GM21619 (cell line): ENCODE measurements at regions not wholly inside any gene's neighbourhood (a gene's known extent, or its start where the extent isn't known, plus 50 kb on each side); places are given as distances from the start of the nearest gene placed in this dataset.

Experiments used
- ATAC-seq: cut with Tn5 transposase; IDR thresholded peaks from one replicate; pipeline ENCODE4 v1.9.1; 2021; ENCODE audit not compliant: unreplicated experiment

DNA sequence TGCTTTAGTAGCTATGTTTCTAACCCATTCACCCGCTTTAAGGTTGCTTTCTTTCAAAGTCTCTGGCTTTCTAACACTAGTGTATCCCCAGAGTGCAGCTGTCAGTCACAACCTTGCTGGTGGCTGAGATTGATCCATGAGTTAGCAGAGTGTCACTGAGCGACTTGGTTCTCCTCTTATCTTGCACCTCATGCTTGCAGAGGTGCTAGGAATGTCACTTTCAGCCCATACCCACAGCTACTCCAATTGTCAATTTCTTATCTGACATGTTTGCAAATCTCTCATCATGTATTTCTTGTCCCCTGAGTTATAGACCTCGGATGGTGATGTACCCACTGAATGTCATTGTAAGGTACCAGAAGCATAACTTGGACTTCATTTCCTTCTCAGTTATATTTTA lies 1110.2 kb downstream of the GALC start:
- no peak for ATAC-seq

DNA sequence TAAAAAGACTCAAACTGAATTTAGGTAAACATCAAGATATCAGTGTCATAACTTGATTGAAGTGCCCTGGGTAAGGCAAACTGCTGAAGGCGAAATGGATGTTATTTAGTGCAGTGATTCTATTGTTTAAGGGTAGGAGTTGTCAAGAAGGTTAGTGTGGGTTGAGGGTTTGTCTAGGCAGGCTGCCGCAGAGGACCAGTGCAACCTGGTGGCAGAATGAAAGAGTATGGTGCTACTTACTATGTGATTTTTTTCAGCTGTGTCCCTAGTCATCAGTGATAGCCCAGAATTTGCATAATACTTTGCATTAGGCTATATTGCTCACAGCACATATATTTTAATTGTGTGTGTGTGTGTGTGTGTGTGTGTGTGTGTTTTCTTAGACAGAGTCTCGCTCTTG lies 1127.0 kb downstream of the GALC start:
- no peak for ATAC-seq

DNA sequence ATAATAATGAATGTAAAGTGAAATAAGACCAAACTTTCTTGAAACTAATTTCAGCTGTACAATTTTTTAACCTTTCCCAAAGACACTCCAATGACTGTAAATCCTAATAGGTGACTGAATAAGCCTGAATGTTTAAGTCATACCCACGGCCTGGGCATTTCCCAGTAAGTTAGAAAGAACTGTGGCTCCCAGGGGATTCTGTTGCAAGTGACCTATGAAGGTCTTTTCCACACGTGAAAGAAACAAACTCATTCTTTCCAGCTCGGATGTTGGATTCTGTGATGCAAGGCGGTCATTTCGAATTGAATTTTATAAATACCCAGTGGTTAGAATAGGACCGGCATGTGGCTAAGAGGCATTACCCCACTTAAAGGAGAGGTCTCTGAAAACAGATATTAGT lies 1134.4 kb downstream of the GALC start:
- ATAC-seq = no peak

DNA sequence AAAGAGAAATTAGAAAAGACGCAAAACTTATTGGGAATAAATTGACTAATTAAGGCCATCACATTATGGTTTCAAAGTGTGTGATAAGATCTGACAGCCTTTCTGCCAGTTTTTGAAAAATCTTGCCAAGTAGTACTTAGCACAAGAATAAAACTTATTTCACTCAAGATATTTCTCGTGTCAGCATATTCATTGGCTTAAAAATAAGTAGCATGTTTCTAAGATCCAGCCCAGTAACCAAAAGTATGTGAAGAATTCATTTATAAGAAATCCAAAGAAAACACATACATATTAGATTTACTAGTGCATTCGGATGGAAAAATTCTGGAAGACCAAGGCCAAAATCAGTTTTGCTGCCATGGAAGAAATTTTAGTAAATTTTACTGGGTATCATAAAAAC lies 1135.0 kb downstream of the GALC start:
- no peak for ATAC-seq

DNA sequence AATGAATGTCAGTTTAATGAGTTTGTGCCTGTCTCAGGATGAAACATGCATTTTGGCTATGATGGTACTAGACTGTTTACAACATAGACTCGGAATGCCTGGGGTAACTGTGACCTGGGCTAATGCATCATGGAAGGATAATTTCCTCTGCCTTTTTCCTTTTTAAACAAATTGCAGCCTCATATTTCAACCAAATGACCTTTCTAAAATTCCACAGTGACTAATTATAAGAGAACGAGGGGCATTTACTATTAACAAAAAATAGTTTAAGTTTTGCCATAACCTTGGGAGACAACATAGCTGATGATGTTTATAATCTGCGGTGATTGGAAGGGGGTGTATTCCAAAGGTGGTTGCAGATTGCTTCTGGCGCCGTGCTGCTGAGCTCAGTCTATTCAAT lies 1140.5 kb downstream of the GALC start:
- no peak for ATAC-seq

DNA sequence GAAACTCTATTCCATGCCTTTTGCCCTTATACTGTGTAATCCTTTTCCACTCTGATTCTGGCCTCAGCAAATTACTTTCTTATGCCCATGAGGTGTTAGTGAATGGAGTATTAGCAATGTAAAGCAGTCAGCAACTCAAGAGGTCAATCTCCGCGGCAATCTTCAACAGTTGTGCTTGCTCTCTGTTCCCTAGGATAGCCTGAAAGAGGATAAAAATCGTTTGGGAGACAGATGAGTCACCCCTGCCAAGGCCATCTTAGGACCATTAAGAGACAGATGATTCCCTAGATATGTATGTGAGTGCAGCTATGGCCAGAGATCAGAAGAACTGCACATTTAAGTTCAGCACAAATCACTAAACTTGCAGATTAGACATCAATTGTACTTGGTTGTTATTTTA lies 1145.8 kb downstream of the GALC start:
- no peak for ATAC-seq

DNA sequence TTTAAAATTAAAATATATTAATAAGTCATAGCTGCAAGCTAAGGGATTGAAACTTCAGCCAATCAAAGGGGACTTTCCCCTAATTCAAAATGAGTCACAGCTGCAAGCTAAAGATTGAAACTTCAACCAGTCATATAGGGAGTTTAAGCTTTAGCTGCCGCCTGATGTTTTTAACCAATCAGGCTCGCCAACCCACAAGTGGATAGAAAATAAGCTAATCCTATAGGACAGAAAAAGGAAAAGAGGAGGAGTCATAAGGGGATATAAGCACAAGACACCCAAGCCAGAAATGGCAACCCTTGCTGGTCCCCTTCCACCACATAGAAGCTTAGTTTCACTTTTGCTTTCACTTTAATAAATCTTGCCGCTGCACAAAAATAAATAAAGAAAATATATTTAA lies 1154.6 kb downstream of the GALC start:
- ATAC-seq = no peak

DNA sequence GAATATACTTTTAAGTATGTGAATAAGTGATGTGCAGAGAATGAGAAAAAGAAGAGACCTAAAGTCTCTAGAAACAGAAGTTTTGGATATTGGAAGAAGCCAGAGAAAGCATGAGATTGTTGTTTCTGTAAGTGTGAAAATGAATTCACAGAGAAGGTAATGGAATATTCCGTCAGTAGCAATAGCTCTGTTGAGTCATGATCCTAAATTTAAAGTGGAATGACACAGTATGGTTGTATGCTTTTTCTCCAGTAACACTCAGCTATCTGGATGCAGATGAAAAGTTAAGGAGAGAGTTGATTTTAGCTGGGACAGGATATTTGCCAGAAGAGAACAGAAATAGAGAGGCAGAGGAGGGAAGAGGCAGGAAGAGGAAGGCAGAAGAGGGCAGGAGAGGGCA lies 1166.3 kb downstream of the GALC start:
- no peak for ATAC-seq

DNA sequence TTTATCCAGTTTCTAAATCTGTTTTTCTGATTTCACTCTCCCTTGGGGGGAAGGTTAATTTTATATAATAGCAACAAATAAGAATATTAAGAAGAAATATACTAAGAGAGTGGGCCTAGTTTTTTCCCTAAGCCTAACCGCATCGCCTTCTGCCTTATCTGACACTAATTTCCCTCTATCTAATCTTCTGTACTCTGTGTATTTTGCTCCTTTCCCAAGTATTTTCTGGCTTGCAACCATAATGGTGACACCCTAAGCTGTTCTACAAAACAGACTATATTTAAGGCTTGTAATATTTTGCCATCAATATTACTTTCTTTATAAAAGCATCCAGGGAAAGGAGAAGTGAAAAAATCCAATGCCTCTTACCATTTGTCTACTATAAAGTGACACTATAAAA lies 1168.8 kb downstream of the GALC start:
- ATAC-seq = no peak

DNA sequence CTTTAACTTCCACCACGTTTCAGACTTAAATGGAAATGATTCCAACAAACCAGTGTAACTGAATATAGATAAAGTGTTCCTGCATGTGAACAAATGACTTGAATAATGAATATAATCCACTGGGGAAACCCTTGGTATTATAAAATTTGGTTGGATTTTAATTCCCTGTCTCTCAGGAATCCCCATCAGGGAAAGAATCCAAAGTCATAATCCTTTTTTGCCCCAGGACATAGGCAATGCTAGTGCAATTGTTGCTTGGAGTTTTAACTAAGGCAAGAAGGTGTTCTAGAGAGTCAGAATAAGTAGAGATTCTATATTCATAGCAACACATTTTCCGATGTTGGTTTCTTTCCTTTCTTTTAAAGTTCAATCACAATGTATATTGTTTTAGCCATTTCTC lies 1169.4 kb downstream of the GALC start:
- ATAC-seq = no peak

DNA sequence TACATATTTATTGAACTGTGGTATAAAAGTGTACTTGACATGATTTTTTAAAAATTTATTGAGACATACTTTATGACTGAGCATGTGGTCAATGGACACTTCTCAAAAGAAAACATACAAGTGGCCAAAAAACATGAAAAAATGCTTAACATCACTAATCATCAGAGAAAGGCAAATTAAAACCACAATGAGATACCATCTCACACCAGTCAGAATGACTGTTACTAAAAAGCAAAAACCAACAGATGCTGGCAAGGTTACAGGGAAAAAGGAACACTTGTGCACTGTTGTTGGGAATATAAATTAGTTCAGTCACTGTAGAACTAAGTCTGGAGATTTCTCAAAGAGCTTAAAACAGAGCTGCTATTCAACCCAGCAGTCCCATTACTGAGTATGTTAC lies 1177.6 kb downstream of the GALC start:
- ATAC-seq = no peak

DNA sequence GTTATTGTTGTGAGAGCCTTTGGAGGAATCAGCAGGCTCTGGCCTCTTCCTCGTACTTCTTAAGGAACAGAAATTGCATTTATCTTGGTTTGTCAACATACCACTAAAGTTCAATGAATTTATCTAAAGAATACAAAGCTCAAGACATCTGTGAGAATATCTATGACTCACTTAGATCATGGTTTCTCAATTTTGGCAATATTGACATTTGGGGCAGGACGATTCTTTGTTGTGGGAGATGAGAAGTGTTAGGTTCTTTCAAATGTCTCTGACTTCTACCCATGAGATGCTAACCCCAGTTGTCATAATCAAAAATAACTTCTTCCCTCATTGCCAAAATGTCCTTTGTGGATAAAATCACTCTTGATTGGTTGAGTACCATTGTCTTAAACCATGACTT lies 1190.3 kb downstream of the GALC start:
- no peak for ATAC-seq

DNA sequence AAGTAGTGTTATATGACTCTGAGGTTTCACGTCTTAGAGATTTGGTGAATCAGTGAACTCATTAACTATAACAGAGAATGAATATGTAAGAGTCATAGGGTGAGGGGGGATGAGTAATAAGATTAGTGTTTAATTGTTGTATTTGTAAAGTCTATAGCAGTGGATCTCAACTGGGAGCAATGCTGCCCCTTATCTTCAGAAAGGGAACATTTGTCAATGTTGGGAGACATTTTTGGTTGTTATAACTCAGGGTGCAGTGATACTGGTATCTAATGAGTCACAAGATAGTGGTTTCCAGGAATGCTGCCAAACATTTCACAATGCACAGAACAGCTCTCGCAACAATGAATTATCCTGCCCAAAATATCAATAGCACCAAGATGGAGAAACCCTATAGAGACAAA lies 1193.7 kb downstream of the GALC start:
- no peak for ATAC-seq

DNA sequence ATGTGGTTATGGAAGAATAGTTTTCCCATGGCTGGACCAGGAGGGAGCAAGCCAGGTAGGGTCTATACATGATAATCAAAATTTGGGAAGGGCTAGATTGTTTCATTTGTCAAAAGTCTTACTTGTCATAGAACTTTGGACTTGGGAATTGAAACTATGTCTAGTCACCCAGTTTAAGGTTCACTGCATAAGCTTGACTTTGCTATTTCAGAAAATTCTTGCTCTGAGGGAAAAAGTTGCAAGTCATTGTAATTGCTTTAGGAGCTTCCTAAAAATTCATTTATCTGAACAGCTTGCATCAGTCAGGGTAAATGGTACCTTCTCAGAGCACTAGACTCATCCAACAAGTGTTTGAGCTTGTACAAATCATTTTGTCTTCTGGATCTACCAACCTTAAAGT lies 1194.7 kb downstream of the GALC start:
- ATAC-seq = no peak

DNA sequence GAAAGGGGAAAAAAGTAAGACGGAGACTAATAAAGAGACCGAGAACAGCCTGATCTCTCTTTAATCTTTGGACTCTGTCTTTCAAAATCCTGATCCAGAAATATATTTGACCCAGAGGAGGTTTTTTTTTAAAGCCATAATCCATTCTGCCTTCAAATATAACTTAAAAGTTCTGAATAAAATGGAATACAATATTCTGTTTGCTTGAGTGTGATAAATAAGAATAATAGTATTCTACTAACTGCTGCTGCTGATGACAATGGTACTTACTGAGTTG lies 1196.0 kb downstream of the GALC start:
- no peak for ATAC-seq

DNA sequence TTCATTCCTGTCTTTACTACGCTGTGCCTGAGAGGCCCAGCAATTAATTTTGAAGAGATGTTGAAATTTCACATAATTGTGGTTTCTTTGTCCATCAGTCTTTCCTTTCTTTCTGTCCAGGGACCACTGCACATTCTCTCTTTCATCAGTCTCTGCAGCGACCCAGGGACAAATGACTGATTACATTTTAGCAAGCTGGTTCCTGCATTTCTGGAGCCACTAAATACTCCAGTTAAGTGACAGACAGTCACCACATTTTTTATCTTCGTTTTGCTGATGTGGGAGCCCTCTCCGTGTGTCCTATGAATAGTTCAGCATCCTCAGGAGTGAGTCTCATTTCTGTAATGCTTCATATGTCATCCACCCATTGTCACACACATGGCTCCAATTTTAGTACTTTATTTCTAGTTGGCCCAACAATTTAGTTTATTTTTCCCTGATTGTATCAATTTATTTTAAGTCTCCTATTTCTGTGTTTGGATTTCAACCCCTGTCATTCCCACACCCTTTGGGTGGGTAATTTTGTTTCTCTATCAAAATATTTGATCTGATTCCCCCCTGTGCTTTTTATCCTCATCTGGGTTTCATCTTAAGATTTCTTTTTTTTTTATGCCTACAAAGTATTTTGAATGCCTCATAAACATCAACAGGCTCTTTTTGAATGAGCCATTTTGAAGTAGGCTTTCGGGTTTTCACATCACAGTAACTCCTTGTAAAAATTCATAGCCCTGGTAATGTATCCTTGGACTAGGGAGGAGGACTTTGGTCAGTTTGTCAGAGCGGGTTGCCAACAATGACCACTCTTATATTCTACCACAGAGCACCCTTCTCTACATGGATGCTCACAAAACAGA lies 1196.5 kb downstream of the GALC start:
- no peak for ATAC-seq

DNA sequence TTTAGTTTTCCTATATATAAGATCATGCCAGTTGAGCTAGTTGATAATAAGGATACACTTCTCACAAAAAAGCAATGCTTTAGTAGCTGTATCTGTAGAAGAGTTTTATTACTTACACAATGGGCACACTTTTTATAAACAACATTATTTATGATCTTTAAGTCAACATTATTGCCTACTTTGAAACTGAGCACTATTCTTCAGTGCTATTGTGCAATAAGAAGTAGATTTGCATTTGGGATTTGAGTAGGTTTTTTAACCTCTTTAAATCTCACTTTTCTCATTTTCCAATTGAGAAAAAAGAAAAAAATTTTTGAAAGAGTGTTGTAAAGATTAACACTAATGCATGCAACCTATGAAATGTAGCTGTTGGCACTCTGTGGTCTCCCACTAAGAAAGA lies 1198.3 kb downstream of the GALC start:
- ATAC-seq = no peak

DNA sequence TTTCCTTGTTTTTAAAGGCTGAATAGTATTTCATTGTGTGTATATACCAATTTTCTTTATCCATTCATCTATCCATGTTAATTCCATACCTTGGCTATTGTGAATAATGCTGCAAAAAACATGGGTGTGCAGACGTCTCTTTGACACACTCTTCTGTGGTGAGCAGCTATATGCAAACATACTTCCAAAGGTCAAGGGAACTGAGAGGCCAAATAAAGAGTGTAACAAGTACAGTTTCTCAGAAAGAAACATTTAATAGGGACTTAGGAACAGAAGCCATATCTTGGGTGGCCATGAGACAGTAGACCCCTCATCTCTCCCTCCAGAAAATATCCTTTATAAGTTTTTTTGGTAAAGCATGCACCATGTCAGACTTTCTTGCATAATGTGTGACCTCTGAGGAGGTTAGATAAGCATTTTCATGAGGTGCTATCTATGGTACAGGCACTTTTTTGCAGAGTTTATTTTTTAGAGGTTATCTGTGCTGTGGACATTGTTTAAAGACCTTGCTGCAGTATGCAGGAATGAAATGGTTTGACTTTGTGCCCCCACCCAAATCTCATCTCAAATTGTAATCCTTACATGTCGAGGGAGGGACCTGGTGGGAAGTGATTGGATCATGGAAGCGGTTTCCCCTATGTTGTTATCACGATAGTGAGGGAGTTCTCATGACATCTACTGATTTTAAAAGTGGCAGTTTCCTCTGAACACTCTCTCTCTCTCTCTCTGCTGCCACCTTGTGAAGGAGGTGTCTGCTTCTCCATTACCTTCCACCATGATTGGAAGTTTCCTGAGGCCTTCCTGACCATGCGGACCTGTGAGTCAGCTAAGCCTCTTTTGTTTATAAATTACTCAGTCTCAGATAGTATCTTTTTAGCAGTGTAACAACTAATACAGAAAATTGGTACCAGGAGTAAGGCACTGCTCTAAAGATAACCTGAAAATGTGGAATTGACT lies 1202.3 kb downstream of the GALC start:
- ATAC-seq = no peak

DNA sequence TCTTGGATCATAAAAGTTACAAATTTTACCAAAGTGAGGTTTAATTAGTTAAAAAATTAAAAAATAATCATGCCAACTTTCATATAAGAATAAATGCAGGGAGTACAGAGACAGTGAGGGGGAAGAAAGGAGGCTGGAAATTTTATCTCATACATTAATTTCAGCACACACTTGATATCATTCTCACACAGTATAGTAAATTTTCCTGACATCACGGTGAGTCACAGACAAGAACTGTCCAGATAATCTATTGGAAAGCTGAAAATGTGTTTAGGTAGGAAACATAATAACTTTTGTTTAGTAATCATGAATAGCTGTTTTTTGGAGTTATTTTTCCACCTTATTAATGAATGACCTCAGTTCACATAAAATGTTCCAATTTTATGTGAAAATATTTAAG lies 1204.8 kb downstream of the GALC start:
- no peak for ATAC-seq

DNA sequence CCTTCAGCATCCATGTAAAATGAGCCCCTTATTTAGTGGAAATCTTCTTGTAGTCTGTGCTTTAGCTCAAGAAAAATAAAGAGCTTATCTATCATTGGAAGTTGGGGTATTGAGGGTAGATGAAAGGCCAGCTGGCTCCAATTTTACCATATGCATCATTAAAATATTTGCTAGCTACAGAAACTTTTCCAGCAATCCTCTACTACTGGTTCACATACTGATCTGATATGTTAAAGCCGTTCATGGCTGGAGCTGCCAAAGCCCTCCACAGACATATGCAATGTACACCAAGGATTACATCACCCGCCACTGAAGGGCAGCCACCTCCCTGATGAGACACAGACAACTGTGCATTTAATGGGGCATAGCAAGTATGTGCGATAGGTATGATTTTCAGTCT lies 1205.3 kb downstream of the GALC start:
- no peak for ATAC-seq

DNA sequence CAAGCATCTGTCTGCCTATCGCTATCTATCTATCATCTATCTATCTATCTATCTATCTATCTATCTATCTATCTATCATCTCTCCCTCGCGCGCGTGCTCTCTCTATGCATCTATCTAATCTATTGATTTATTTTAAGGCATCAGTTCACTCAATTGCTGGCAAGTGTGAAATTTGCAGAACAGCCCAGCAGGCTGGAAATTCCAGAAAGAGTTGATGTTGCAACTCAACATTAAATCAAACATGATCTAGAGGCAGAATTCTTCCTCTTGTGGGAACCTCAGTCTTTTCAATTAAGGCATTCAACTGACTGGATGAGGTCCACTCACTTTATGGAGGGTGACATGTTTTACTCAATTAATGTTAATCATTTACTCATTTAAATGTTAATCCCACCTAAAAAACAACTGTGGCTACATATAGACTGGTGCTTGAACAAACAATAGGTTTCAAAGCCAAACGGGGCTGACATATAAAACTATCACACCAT lies 1210.8 kb downstream of the GALC start:
- ATAC-seq = no peak

DNA sequence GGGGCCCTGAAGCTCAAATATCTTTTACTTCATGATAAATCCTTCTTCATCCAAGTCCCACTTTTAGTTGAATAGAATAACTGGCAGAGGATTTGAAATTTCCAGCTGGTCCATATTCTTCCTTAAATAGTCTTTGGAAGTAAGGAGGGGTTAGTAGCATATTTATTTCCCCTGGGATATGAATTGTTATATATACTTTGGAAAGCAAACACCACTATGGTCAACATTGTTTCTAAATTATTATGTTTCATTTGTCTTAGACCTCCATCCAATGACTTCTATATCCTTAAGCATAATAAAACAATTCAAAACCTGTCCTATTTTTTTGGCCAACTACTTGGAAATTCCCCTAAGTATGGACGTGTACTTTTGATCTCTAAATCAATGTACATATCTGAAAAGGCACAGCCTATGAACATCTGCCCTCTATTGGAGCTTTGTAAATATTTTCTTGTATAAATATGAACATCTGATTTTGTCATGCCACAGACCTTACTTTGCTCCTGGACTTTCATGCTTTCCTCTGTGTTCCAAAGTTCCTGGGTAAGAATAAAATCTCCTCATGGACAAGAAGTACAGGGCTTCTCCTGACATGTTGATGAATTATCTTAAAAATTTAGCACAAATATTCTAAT lies 1212.0 kb downstream of the GALC start:
- no peak for ATAC-seq
